SKM-1 (cell line): ENCODE measurements at regions not wholly inside any gene's neighbourhood (a gene's known extent, or its start where the extent isn't known, plus 50 kb on each side); places are given as distances from the start of the nearest gene placed in this dataset.

Source experiments
- DNase-seq: peaks from one replicate; lab custom pipeline; 2025; ENCODE audit not compliant: unreplicated experiment; lab: John Stamatoyannopoulos, UW

DNA sequence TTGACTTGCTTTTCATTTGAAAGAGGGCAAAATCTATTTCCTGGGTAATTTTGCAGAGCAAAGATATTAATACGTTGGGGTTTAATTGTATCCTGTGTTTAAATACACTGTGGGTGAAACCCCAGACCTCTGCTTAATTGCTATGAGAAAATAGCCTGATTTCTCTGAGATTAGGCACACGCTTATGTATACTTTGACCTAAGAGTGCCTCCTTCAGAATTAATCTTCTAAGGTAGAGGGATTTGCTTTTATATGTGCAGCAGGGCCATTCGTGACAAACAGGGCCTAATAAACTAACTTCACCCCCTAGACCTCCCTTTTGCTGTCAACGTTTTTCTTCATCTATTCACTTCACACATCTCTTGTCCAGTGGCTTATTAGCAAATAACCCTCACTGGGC lies 216.9 kb upstream of the ADGRL2 start:
- DNase-seq, result no peak

DNA sequence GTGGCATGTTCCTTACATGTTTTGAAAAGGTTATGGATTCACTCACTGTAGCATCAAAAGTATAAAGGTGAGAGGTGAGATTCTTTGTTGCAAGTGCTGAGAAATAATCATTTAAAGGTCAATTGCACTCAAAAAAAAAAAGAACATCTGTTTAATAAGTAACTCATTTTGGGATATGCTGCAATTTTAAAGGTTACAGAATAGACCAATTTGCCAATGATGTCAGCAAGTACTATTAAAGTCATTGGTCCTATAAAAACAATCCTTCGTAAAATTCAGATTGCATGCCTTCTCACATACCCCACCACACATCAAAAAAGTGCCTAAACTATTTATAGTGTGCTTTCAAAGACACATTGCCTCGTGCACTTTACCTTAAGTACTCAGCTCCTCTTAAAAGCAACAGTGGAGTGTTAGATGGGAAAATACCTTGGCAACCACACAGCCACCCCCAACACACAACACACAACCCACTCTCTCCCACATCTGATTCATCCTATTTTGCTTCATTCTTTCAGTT lies 218.2 kb upstream of the ADGRL2 start:
- DNase-seq, result no peak

DNA sequence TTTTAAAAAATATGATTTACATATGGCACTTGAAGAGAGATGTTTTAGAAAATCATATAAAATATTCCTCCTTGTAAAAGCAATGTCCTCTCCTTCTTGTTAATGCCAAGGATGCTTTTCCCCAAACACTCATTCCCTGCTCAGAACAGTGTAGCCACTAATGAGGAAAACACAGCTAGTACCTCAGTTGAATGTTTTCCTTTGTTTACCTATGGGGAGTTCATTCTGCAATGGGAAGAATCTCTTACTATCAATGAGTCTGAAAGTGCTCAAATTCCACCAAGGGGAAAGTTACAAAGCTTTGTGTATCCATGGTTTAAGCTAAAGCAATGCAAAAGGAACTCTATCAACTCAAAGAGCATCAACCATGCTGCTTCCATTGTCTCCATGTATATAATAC lies 221.9 kb upstream of the ADGRL2 start:
- DNase-seq, result no peak

DNA sequence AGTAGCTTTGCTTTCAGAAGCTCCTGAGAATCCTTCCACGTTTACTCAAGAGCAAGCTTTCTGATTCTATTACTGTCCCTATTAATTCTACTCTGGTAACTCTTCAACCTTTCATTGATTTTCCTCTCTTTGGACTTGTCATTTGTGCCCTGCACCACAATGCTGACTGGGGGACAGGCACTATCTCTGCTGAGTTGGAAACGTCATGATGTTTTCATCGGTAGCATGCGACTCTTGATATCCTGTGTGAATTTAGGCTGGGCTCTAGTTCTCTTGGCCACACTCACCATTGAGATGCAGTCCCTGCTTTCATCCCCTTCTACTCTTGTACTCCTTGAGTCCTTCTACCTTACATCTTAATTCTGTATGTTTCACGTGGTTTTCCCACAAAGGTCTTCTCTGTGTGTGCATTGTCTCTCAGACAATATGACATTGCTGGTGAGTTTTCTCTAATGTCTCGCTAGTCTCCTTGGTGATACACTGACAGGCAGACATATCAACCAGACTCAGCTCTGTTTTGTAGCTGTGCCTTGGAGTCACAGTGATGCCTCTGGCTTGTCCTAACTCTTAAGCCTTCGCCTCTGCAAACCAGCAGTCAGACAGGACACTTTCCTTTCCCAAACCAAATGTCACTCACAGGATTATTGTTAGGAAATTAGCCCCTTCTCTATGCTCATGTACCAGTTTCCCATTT lies 223.6 kb upstream of the ADGRL2 start:
- no peak for DNase-seq

DNA sequence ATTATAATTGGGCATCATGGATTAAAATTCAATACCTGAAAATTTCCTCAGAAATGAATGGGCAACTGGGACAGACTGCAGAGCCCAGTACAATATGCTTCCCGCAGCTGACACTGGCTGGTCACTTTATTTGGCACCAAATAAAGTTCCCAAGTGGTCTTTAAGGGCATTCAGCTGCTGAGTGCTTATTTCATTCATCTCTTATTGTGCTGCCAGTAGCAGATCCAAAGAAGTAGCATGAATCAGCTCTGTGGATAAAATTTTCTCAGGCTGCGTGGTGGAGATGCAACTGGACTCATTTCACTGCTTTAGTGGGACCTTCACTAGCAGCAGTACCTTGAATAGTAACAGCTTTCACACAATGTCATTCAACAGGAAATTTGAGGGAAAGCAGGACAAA lies 226.3 kb upstream of the ADGRL2 start:
- DNase-seq, result no peak

DNA sequence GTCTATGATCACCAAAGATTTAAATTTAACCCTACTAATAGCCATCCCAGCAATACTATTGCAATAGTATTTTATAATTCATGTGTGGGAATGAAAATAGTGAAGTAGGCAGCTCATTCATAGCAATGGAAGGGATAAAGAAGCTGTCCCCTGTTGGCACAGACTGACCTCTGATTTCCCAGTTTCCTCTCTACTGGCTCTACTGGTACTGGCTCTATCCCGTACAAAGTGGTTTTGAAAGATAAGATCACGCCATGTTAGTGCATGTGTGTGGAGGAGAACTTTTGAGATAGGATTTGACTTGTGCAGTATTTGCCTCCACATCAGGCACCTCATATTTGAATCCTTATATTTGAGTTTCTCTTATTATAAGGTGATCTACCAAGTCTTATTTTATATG lies 227.3 kb upstream of the ADGRL2 start:
- DNase-seq, result no peak

DNA sequence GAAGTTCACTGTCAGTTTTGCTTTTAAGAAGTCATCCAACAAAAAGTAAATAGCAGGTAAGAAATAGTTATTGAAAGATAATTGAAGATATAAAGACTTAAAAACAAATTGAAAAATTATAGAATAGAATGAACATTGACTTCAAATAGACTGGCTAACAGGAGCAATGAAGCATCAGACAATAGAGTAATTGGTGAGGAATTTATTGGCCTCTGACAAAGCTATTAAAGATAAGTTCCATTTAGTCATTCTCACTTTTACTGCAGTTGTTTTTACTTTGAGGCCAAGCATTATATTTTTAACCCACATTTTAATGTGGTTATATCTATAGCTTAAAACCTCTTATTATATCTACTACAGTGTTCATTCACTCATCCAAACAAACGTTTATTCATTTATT lies 228.8 kb upstream of the ADGRL2 start:
- DNase-seq, result no peak

DNA sequence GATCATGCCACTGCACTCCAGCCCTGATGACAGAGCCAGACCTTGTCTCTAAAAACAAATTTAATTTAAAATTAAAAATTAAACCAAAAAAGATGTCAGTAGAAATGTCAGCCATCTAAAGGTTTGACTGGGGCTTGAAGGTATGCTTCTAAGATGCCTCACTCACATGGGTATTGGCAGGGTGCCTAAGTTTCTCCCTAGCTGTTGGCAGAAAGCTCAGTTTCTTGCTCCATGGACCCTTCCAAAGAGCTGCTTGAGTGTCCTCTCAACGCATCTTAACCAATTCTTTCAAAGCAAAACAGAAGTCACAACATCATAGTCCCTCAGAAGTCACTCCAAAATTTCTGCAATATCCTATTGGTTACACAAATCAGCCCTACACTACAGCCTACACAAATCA lies 231.0 kb upstream of the ADGRL2 start:
- no peak for DNase-seq

DNA sequence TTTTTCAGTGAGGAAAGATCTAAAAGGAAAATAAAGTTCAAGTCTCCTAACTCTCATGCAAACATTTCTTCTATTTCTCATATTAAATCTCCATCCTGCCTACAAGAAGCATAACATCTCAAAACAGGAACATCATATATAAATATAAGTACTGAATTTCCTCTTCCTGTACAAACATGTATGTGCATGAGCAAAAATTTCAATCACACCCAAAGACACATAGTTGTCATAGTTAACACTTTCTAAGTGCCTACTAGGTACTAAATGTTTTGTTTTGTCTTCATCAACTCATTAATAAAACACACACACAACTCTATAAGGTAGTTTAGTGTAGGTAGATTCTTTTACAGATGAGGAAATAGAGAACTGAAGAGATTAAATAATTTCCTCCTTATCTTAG lies 237.1 kb upstream of the ADGRL2 start:
- no peak for DNase-seq

DNA sequence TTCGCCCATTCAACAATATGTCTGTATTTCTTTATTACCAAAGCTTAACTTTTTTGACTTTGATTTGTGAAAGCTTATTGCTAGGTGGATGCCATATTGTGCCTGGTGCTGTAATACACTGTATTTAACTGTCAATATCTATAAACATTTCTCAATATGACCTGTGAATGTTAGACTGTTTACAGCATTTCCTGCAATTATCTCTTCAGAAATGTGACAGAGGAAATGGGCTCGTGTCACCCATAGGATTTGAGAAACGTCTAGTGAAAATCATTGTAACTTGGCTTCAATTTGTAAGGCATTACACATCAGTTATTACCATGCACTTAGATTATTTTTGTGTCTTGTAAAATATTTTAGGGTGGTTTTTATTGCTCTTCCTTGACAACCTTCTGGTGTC lies 237.8 kb upstream of the ADGRL2 start:
- DNase-seq, result no peak

DNA sequence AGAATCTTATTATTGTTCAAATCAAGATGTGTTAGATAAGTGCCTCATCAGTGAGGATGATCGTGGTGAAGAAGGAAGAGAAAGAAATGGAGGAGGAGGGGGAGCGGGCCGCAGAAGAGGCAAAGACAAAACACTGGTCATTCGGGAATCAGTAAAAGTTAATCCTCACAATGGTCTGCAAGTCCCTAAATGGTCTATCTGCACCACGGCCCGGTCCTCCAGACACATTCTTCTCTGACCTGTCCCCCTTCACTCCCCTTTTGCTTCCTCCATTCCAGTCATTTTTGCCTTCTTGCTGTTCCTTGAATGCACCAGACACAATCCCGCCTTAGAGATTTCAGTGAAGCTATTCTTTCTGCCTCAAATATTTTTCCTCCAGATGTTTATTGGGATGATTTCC lies 240.1 kb upstream of the ADGRL2 start:
- no peak for DNase-seq

DNA sequence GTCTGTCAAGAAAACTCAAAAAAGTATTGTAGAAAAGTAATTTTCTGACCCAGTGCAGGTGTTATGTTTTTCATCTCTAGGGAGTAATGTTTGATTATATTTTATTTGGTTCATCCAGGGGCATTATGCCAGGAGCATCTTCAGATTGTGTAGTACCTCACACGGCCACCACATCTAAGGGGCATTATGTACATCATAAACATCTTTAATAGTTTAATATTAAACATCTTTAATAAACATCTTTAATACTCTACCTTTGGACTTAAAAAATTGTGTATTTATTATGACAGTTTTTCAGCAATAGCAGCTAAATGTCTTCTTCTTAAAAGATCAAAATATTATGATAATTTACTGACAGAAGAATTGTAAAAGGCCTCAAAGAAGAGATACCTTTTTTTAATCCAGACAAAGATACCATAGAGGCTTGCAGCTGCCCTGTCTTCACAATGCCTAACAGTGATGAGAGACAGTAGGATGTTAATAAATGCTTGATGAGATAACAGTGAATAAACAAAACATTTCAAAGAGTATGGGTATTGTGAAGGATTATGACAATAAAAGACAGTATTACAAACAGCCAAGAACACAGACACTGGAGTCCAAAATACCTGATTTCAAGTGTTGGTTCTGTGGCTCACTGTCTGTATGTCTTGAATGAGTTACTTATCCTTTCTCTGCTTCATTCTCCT lies 240.9 kb upstream of the ADGRL2 start:
- no peak for DNase-seq

DNA sequence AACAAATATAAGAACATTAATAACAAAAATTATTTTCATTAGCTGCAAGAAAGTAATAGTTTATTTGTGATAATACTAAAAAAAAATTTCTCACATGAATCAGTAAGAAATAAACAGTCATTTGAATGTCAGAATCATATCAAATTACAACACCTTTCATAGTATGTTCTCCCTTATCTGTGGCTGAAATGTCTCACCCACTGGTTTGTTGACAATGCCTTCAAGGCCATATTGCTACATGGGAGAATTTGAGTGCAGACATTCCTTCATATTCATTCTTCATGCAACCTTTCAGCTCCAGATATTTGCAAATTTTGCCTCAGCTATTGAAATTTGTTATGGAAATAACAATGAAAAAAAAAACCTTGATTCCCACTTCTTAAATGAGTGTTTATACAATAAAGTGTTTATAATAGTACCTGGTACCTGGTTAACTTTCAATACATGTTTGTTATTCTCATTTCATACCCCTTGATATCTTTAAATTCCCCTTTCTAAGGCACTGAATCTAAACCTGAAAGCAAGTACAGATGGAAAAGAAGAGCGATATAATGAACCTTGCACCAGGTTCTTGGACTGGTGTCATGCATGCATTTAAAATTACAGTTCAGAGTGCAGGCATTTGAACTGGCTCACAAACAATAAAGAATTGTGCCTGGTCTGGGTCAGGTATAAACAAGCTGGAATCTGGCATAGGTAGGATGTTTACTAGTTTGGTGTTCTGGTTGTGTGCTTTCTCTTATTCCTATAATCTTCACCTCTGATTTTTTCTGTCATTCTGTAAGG lies 242.2 kb upstream of the ADGRL2 start:
- no peak for DNase-seq

DNA sequence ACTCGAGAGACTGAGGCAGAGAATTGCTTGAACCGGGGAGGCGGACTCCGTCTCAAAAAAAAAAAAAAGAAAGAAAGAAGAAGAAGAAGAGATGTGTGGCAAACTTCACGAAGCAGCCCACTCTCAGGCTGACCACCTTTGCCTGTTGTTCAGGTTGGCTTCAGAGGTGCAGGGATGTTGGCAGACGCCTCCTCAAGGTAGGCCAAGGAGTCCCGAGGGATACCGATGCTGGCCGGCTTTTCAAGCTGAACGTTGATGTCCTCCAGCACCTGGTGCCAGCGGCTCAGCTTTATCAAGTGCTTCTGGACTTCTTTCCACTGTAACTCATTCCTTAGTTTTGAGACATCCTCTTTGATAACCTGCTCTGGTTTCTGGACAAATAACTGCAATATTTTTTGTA lies 243.8 kb upstream of the ADGRL2 start:
- no peak for DNase-seq

DNA sequence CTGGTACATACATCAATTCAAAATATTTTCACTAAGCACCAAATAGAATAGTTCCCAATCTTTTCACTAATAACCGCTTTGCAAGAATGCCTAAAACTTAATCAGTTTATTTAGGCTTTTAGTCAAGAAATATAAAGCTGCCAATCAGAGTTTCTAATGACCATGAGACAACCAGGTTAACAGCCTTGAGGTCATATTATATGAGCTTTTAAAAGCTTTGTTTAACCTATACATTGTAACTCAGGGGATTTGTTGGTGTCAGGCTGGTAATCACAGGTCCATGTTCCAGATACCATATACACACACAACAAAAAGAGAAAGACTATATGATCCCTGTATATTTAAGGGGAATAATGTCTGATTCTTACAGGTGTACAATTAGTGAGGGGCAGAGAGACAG lies 246.2 kb upstream of the ADGRL2 start:
- DNase-seq, result no peak

DNA sequence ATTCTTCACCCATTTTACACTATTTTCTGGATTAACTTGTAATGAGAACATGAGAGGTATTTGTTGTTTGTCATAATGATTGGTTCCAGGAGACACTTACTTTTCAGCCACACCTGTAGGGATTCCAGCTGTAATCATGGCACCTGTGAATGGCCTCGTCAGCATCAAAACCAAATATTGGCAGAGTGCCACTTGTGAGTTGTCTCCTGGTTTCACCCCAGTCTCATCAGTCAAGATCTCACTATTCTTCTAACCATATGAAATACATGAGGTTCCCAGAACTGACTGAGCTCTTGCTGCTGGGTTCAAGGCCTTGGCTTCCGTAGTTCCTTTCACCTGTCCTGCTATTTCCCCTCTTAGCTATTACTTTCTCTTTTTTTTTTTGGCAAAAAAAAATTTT lies 246.6 kb upstream of the ADGRL2 start:
- DNase-seq, result no peak

DNA sequence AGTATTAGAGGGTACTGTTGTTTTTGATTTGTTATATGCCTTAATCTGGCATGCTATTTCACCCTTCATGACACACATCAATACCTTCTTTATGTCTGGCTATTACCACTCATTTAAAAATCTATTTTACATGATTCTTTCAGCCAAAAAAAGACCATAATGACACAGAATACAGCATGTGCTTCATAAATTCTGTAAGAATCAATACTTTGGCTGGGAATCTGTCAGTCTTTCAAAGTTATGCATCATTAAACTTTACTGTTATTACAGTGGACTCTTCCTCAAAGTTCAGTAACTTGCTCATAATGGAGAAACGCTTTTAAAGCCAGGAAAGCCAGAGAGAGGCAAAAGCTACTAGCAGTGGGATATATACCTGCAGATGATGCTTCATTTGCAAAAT lies 247.2 kb upstream of the ADGRL2 start:
- no peak for DNase-seq

DNA sequence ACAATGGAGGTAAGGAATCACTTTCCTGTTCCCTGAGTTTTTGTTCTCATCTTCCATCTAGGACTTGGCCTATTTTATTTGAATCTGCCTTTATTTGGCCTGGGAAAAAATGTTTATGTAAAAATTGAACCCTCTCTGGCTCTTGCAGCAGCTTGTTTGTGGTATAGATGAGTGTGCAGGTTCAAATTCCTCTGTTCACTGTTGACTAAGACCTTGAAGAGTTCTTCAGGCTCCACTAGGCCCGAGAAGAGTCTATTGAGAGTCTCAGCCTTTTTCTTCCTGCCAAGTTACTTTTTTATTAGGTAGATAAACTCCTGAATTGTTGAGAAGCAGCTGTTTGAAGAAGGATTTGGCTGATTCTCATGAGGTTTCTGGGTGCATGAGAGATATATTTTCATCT lies 248.8 kb upstream of the ADGRL2 start:
- DNase-seq, result no peak

DNA sequence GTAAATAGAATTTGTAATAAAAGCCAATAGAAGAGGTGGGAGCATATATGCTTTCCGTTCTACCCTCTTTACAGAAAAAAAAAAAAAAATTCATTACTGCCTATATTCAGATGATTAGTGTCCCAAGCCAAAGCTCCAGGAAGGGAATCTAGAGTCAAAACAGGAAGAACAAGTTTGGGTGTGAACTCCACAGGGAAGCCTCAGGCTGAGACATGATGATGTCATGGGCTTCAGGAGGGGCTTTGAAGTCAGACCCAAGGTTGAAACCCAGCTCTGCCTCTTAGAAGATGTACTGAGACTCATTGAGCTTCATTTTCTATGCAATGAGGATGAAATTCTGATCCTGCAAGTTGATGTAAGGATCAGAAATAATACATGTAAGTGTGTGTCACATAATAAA lies 250.0 kb upstream of the ADGRL2 start:
- no peak for DNase-seq

DNA sequence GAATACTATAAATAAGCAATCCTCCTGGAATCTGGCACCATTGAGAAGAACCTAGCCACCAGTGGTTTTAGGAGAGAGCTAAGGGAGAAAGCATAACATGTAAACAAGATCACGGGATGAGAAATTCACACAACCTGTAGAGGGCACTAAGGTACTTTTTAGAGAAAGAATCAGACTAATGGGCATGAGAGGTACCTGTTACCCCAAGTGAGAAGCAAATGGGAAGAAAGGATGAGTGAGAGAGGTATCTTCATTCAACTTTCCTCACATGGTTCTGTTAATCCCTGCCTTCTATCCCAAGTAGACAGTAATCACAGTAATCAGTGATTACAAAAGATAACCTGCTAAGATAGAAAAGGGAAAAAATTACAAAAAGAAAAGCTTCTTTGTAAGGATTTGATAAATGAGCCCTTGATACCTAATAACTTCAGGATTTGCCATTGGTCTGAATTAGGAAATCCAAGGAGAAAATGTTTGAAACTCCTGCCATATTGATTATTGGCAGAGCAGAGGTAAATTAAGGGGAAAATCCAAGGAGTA lies 251.1 kb upstream of the ADGRL2 start:
- peak; percentile 17 for DNase-seq

DNA sequence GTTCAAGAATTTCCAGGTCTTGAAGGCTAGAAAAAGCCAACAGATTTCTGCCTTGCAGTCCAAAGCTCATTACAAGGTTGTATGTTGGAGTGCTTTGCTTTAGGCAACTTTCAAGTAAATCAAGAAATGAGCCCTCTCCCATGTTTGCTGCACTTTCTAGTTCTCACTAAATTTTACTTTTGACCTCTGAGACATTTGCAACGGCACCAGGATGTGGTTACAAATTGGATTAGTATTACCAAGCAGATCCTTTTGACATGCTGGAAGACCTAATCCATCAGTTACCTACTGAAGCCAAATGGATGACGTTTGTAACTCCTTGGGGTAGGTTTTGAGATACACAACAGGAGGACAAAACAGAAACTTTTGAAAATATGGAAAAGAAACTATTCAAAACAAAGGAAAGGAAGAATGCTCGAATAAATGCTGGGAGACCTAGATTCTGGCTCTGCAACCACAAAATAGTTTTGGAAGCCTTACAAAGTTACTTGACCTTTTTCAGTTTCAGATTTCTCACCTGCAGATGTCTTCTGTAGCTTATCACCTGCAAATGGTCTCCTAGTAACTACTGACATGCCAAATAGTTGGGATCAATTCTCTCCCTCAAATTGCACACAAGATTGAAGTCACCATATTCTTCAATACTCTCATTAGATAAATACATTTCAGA lies 251.7 kb upstream of the ADGRL2 start:
- DNase-seq, result no peak
